ENCODE measurements at regions not wholly inside any gene's neighbourhood (a gene's known extent, or its start where the extent isn't known, plus 50 kb on each side); places are given as distances from the start of the nearest gene placed in this dataset.

DNA sequence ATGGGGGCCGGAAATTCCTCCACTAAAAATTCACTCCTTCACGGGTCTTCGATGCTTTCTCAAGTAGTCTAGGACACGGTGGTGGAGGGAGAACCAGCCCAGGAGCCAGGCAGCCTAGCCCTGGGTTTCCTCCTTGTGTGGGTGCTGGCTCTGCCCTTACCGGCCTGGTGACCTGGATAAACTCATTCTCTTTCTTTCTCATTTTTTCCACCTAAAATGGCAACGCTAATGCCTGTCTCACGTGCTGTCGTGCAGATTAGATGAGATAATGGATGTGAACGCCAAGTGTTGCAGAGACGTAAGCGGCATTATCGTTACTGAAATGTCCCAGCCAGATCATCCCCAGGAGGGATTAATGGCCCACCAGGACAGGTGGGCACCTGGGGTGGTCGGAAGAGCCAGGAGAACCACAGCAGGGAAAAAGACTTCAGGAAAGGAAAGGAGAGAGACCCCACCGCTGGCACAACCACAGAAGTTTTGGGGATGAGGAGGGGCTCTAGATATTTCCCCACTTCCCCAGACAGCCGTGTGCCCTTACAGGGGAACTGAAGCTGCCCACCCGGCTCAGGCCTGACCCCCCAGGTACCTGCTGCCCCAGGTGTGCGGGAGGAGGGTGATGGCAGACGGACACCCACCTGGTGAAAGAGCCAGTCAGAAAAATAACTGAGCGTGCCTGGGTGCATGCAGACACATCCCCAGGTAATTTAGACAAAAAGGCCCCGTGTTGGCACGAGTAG, 100.8 kb upstream of the ASAP2 start:
- DNase-seq (ENCODE audit: low read depth in 3 of 3), result no peak

DNA sequence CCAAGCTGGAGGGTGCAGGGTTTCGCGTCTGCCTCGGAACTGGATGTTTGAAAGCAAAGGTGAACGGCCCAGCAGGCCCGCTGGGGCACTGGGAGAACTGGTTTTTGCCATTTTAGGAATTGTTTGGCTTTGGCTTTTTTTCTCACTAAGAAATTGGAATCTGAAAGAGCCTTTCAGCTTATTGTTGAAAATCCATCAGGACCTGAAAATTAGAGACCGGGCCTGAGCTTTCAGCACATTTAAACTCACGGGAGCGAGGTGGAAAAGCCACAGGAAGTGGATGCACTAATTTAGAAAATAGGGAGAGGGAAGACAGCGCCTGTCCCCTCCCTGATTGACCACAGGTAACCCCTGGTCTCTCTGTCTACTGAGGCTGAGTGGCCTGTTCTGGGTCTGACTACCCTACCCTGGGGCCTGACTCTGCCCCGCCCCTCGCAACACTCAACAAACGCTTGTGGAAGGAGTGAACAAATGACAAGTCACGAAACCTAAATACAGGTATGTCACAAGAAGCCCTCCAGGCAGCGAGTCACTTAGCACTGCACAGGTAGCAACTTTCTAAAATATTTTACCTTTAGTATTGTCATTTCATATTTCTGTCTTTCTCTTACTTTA, 100.3 kb upstream of the MBOAT2 start:
- DNase-seq (ENCODE audit: low read depth in 3 of 3), result no peak

GRCh38 chr2:9102861-9103662, 99.6 kb upstream of the MBOAT2 start:
- DNase-seq (ENCODE audit: low read depth in 3 of 3), result no peak

DNA sequence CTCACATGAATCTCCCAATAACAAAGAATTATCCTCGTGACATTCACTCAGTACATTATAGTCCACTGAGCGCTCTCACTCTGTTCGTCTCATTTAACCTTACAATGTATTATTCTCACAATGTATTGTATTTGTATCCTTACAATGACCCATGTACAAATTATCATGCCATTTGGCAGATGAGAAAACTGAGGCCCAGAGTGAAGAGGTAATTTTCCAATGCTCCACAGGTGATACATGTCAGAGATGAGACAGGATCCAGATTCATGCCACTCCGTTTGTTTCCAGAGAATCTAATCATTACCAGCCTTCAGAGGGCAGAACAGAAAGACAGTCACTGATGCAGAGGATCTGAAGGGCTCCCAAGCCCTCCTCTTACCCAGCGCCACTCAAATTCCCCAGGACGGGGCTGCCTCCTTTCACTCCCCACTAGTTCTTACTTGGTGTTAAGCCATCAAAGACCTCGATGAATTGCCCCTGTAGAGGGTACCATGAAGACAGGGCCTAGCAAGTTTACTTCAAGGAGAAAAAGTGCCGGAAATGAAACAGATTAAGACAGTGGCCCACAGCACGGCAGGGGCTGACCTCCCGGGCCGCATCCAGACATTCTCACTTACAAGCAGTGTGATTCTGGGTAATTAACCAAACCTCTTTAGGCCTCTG, 98.4 kb upstream of the MBOAT2 start:
- DNase-seq (ENCODE audit: low read depth in 3 of 3), result no peak

GRCh38 chr2:9100080-9100876, 96.8 kb upstream of the MBOAT2 start:
- DNase-seq (ENCODE audit: low read depth in 3 of 3), result no peak

GRCh38 chr2:9099341-9099751, 95.9 kb upstream of the MBOAT2 start:
- no peak for DNase-seq (ENCODE audit: low read depth in 3 of 3)

GRCh38 chr2:9097892-9098291, 94.4 kb upstream of the MBOAT2 start:
- no peak for DNase-seq (ENCODE audit: low read depth in 3 of 3)

GRCh38 chr2:9097239-9097638, 93.8 kb upstream of the MBOAT2 start:
- no peak for DNase-seq (ENCODE audit: low read depth in 3 of 3)

GRCh38 chr2:9096761-9097160, 93.3 kb upstream of the MBOAT2 start:
- DNase-seq (ENCODE audit: low read depth in 3 of 3), result no peak

DNA sequence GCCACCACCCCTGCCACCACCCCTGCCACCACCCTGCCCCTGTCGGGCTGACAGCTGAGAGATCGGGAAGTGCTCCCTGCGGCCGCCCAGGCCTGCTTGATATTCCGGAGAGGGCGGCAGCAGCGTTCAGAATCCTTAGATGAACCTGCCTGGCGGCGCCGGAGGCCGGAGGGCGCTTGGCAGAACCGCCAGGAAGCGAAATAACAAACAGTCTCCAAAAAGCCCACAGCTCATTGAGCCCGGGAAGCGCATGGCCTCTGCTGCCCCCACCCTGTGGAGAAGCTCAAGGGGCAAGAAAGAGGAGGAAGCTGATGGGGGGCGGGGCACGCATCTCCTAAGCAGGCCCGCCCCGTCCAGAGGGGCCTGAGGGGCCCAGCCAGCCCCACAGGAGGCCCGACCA, 92.2 kb upstream of the MBOAT2 start:
- DNase-seq (ENCODE audit: low read depth in 3 of 3), result no peak

DNA sequence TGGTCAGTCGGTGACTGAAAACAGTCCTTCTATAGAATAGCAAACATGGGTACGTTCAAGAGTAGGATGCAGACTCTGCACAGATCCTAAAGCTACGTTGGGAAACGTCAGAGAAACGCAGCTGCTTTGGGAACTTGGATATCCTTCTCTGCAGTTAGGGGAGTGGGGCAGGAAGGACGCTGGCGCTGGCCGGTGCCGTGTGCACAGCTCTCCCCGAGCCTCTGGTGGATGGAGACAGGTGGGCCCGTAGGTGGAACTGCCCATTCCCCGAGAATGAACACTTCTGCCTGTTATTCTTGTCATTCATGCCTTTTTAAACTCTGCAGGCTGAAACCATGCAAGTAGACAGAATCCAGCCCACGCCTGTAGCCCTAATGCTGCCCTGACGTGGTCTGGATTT, 91.7 kb upstream of the MBOAT2 start:
- DNase-seq (ENCODE audit: low read depth in 3 of 3), result no peak

DNA sequence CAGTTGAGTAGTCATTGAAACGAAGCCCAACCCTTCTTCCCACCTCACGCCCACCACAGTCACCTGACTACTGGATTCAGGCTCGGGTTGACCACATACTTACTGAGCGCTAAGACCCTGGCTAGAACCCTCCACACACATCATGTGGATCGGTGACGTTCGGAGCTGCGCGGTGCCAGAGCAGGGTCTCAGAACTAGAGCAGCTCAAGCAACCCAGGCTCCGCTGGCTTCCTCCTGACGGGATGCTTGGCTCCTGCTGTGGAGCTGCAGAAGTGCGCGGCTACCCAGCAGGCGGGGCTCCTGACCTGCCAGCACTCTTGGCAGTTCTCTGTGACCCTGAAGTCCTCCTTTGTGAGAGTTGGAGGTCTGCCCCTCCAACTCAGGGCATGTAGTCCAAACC, 90.6 kb upstream of the MBOAT2 start:
- DNase-seq (ENCODE audit: low read depth in 3 of 3), result no peak

- DNase-seq (ENCODE audit: low read depth in 3 of 3), result no peak
These were observed 89.8 kb upstream of the MBOAT2 start for GRCh38 chr2:9093324-9093723.

GRCh38 chr2:9092383-9093282, 89.1 kb upstream of the MBOAT2 start:
- no peak for DNase-seq (ENCODE audit: low read depth in 3 of 3)

DNA sequence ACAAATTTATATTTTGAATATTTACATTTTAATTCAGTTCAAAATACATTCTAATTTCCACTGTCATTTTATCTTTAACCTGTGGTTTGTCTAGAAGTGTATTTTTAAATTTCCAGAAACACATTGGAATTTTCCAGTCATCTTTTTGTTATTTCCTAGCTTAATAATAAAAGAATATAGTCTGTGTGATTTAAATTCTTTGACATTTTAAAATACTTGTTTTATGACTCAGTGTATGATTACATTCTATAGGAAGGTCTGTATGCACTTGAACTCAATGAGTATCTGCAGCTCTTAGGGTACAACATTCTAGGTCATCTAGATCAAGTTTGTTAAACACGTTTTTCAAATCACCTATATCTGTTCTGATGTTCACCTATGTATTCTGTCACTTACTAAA, 88.3 kb upstream of the MBOAT2 start:
- DNase-seq (ENCODE audit: low read depth in 3 of 3), result no peak

GRCh38 chr2:9089831-9090230, 86.3 kb upstream of the MBOAT2 start:
- DNase-seq (ENCODE audit: low read depth in 3 of 3), result no peak

DNA sequence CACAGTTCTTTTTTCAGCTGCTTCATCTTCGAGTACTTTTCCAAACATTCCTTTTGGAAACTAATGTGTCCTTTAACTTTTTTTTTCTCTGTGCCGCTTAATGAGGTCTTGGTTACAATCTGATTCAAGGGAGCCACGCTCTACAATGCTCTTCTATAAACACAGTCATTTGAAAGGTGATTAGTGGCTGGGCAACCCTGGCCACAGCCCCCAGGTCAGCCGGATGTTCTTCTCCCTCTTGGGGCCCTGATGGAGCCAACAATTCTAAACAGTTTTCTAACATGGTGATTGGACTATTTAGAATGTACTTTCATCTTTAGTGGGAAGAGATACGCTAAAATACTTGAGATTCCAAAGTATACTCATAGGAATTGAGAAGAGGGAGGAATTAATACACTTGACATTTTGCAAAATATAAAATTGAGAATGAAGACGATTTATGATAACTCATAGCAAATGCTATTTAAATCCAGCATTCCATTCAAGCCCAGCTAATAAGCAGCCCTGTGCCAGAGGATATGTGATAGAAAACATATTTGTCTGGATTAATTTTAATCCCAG, 83.7 kb upstream of the MBOAT2 start:
- no peak for DNase-seq (ENCODE audit: low read depth in 3 of 3)

DNA sequence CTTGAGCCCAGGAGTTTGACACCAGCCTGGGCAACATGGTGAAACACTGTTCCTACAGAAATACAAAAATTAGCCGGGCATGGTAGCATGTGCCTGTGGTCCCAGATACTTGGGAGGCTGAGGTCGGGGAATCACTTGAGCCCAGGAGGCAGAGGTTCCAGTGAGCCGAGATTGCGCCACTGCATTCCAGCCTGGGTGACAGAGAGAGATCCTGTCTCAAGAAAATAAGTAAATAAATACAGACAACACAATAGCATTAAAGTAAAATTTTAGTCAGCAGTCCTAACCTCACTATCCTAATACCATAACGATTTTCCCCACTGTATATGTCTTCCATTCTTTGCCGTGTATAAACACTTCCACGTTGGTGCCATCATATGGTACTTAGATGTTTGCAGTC, 83.0 kb upstream of the MBOAT2 start:
- no peak for DNase-seq (ENCODE audit: low read depth in 3 of 3)

DNA sequence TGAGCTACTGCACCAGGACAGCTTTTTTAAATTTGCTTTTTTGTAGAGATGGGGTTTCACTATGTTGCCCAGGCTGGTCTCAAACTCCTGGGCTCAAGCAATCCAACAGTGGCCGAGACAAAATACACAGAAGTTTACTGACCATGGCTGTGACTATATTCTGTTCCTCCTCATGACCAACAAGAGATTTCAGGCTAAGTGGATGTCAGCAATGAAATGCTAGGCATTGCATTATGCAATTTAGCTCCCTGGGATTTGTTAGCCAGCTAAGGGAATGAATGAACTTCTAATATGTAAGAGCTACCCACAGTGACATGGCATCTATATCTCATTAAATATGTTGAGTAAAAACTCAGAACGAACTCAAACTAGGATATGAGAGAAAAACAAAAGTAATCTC, 81.9 kb upstream of the MBOAT2 start:
- no peak for DNase-seq (ENCODE audit: low read depth in 3 of 3)

DNA sequence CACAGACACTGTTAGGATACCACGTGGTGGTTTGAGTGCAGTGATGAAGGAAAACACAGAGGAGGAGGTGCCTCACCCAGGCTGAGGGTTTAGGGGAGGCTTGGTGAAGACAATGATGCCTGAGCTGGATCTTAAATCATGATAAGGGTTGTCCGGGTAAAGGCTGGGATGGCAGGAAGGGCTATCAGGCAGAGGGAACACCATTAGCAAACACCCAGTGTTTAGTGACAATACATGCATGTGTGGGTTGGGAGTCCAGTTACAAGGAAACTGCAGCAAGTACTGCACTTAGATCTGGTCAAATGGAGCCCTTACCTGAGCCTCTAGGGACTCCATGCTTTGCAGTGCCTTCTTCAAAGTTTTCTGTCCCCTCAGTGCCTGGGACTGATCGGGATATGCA, 79.8 kb upstream of the MBOAT2 start:
- DNase-seq (ENCODE audit: low read depth in 3 of 3), result no peak

Measured in stimulated activated CD4-positive, alpha-beta T cell treated with anti-CD3 and anti-CD28 coated beads, TNF-alpha, amount 100 ng/mL, for 4 hours (primary cell).